HepG2 (cell line): ENCODE measurements at regions not wholly inside any gene's neighbourhood (a gene's known extent, or its start where the extent isn't known, plus 50 kb on each side); places are given as distances from the start of the nearest gene placed in this dataset.
A peak's percentile ranks its signal among the peaks of the same experiment; 100 is the strongest.

Experiments
- ASH2L ChIP-seq: fragments of 300-600, 200-600 bp; sonication (generic); IDR thresholded peaks from 2 replicates; pipeline ENCODE4 v1.7.0; 2017; ENCODE audit warnings: low read depth, mild to moderate bottlenecking, moderate library complexity, mixed read lengths, low read length; ENCODE audit not compliant: insufficient read length
- ELF3 ChIP-seq: IDR thresholded peaks from 2 replicates; pipeline ENCODE4 v1.6.1; 2016; ENCODE audit warnings: missing genetic modification reagents, missing compliant biosample characterization
- NCOA1 ChIP-seq: sonication (generic); formaldehyde crosslinking; IDR thresholded peaks from 2 replicates; pipeline ENCODE4 v1.9.0; 2021; ENCODE audit warnings: missing genetic modification reagents
- NFYC ChIP-seq: IDR thresholded peaks from 2 replicates; pipeline ENCODE4 v1.6.1; 2016; ENCODE audit warnings: missing genetic modification reagents, missing compliant biosample characterization
- POGZ ChIP-seq: sonication (generic); formaldehyde crosslinking; IDR thresholded peaks from 2 replicates; pipeline ENCODE4 v1.4.0; 2020; ENCODE audit warnings: mild to moderate bottlenecking, missing genetic modification reagents
- POLR2G ChIP-seq: fragments of 200-400 bp; formaldehyde crosslinking; IDR thresholded peaks from 2 replicates; pipeline ENCODE4 v1.6.1; 2018; ENCODE audit warnings: mild to moderate bottlenecking, low read depth, low read length, moderate library complexity
- RARA ChIP-seq: IDR thresholded peaks from 2 replicates; pipeline ENCODE4 v1.6.1; 2016; ENCODE audit warnings: missing genetic modification reagents, missing compliant biosample characterization
- SMAD9 ChIP-seq: sonication (generic); formaldehyde crosslinking; IDR thresholded peaks from 2 replicates; pipeline ENCODE4 v1.5.1; 2020; ENCODE audit warnings: mild to moderate bottlenecking, missing genetic modification reagents
- TIGD3 ChIP-seq: sonication (generic); formaldehyde crosslinking; IDR thresholded peaks from 2 replicates; pipeline ENCODE4 v1.5.1; 2020; ENCODE audit warnings: mild to moderate bottlenecking, missing genetic modification reagents, borderline replicate concordance
- ZNF850 ChIP-seq: sonication (generic); formaldehyde crosslinking; conservative IDR thresholded peaks from 2 replicates; pipeline ENCODE4 v1.9.0; 2021; ENCODE audit warnings: mild to moderate bottlenecking, missing genetic modification reagents
- TF ChIP-seq, protein P1 (sequence below): sonication (generic); formaldehyde crosslinking; IDR thresholded peaks from 2 replicates; pipeline ENCODE4 v1.4.0; 2020; ENCODE audit warnings: missing genetic modification reagents
- TF ChIP-seq, protein P2 (sequence below): IDR thresholded peaks from 2 replicates; pipeline ENCODE4 v1.6.1; 2016; ENCODE audit warnings: missing biosample characterization, missing genetic modification reagents, low read depth
- TF ChIP-seq, protein P3 (sequence below): sonication (generic); formaldehyde crosslinking; IDR thresholded peaks from 2 replicates; pipeline ENCODE4 v1.9.0; 2022; ENCODE audit warnings: low read depth, missing genetic modification reagents
- TF ChIP-seq, protein P4 (sequence below): IDR thresholded peaks from 2 replicates; pipeline ENCODE4 v1.6.1; 2016; ENCODE audit warnings: control low read depth
- TF ChIP-seq, protein P5 (sequence below): sonication (generic); formaldehyde crosslinking; IDR thresholded peaks from 2 replicates; pipeline ENCODE4 v1.4.0; 2020; ENCODE audit warnings: low read depth, missing genetic modification reagents

- peak; percentile 96 for TF ChIP-seq ASH2L
- TF ChIP-seq, protein P1, sequence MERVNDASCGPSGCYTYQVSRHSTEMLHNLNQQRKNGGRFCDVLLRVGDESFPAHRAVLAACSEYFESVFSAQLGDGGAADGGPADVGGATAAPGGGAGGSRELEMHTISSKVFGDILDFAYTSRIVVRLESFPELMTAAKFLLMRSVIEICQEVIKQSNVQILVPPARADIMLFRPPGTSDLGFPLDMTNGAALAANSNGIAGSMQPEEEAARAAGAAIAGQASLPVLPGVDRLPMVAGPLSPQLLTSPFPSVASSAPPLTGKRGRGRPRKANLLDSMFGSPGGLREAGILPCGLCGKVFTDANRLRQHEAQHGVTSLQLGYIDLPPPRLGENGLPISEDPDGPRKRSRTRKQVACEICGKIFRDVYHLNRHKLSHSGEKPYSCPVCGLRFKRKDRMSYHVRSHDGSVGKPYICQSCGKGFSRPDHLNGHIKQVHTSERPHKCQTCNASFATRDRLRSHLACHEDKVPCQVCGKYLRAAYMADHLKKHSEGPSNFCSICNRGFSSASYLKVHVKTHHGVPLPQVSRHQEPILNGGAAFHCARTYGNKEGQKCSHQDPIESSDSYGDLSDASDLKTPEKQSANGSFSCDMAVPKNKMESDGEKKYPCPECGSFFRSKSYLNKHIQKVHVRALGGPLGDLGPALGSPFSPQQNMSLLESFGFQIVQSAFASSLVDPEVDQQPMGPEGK: peak; percentile 99
- TF ChIP-seq, protein P2, sequence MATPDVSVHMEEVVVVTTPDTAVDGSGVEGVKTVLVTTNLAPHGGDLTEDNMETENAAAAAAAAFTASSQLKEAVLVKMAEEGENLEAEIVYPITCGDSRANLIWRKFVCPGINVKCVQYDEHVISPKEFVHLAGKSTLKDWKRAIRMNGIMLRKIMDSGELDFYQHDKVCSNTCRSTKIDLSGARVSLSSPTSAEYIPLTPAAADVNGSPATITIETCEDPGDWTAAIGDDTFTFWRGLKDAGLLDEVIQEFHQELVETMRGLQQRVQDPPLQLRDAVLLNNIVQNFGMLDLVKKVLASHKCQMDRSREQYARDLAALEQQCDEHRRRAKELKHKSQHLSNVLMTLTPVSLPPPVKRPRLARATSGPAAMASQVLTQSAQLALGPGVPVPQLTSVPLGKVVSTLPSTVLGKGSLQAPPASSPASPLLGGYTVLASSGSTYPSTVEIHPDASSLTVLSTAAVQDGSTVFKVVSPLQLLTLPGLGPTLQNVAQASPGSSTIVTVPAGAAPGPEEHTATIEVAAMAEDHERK (CRISPR knock-in tag): no peak
- TF ChIP-seq NCOA1 (CRISPR knock-in tag): peak; percentile 62; the same call in 1 of the 2 replicates
- TF ChIP-seq, protein P3, sequence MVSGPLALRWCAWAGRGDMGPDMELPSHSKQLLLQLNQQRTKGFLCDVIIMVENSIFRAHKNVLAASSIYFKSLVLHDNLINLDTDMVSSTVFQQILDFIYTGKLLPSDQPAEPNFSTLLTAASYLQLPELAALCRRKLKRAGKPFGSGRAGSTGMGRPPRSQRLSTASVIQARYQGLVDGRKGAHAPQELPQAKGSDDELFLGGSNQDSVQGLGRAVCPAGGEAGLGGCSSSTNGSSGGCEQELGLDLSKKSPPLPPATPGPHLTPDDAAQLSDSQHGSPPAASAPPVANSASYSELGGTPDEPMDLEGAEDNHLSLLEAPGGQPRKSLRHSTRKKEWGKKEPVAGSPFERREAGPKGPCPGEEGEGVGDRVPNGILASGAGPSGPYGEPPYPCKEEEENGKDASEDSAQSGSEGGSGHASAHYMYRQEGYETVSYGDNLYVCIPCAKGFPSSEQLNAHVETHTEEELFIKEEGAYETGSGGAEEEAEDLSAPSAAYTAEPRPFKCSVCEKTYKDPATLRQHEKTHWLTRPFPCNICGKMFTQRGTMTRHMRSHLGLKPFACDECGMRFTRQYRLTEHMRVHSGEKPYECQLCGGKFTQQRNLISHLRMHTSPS: peak; percentile 85
- TF ChIP-seq, protein P4, sequence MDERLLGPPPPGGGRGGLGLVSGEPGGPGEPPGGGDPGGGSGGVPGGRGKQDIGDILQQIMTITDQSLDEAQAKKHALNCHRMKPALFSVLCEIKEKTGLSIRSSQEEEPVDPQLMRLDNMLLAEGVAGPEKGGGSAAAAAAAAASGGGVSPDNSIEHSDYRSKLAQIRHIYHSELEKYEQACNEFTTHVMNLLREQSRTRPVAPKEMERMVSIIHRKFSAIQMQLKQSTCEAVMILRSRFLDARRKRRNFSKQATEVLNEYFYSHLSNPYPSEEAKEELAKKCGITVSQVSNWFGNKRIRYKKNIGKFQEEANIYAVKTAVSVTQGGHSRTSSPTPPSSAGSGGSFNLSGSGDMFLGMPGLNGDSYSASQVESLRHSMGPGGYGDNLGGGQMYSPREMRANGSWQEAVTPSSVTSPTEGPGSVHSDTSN (CRISPR knock-in tag): no peak; the same call in none of the 2 replicates
- no peak for TF ChIP-seq SMAD9 (CRISPR knock-in tag)
- TF ChIP-seq ELF3 (CRISPR knock-in tag): peak; percentile 92
- peak; percentile 94 for TF ChIP-seq POLR2G
- TF ChIP-seq, protein P5, sequence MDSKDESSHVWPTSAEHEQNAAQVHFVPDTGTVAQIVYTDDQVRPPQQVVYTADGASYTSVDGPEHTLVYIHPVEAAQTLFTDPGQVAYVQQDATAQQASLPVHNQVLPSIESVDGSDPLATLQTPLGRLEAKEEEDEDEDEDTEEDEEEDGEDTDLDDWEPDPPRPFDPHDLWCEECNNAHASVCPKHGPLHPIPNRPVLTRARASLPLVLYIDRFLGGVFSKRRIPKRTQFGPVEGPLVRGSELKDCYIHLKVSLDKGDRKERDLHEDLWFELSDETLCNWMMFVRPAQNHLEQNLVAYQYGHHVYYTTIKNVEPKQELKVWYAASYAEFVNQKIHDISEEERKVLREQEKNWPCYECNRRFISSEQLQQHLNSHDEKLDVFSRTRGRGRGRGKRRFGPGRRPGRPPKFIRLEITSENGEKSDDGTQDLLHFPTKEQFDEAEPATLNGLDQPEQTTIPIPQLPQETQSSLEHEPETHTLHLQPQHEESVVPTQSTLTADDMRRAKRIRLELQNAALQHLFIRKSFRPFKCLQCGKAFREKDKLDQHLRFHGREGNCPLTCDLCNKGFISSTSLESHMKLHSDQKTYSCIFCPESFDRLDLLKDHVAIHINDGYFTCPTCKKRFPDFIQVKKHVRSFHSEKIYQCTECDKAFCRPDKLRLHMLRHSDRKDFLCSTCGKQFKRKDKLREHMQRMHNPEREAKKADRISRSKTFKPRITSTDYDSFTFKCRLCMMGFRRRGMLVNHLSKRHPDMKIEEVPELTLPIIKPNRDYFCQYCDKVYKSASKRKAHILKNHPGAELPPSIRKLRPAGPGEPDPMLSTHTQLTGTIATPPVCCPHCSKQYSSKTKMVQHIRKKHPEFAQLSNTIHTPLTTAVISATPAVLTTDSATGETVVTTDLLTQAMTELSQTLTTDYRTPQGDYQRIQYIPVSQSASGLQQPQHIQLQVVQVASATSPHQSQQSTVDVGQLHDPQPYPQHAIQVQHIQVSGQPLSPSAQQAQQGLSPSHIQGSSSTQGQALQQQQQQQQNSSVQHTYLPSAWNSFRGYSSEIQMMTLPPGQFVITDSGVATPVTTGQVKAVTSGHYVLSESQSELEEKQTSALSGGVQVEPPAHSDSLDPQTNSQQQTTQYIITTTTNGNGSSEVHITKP (CRISPR knock-in tag): peak; percentile 48; the same call in 1 of the 2 replicates
- TF ChIP-seq NFYC (CRISPR knock-in tag): peak; percentile 45
- peak; percentile 73 for TF ChIP-seq RARA
- no peak for TF ChIP-seq TIGD3 (CRISPR knock-in tag)
- peak; percentile 83 for TF ChIP-seq POGZ (CRISPR knock-in tag)
- 0 out of 2 replicates have a peak, but pooled peaks have one; percentile 62 for TF ChIP-seq ZNF850 (CRISPR knock-in tag)
Measured at GRCh38 chr20:53677447-53678314, 84.0 kb upstream of the ZNF217 start (continued).
